ENCODE measurements at regions not wholly inside any gene's neighbourhood (a gene's known extent, or its start where the extent isn't known, plus 50 kb on each side); places are given as distances from the start of the nearest gene placed in this dataset.

- no peak for DNase-seq (ENCODE audit: low read depth)
- H3K4me3 ChIP-seq (ENCODE audit: low read depth, low read length) = no peak overlapping the region
- TF ChIP-seq, protein P1, sequence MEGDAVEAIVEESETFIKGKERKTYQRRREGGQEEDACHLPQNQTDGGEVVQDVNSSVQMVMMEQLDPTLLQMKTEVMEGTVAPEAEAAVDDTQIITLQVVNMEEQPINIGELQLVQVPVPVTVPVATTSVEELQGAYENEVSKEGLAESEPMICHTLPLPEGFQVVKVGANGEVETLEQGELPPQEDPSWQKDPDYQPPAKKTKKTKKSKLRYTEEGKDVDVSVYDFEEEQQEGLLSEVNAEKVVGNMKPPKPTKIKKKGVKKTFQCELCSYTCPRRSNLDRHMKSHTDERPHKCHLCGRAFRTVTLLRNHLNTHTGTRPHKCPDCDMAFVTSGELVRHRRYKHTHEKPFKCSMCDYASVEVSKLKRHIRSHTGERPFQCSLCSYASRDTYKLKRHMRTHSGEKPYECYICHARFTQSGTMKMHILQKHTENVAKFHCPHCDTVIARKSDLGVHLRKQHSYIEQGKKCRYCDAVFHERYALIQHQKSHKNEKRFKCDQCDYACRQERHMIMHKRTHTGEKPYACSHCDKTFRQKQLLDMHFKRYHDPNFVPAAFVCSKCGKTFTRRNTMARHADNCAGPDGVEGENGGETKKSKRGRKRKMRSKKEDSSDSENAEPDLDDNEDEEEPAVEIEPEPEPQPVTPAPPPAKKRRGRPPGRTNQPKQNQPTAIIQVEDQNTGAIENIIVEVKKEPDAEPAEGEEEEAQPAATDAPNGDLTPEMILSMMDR (IDR thresholded peaks at IDR 0.05; ENCODE audit: low read depth, low read length, missing control alignments) = no peak
Observed at GRCh38 chr1:5410652-5411051, 581.6 kb downstream of the NPHP4 start.

DNA sequence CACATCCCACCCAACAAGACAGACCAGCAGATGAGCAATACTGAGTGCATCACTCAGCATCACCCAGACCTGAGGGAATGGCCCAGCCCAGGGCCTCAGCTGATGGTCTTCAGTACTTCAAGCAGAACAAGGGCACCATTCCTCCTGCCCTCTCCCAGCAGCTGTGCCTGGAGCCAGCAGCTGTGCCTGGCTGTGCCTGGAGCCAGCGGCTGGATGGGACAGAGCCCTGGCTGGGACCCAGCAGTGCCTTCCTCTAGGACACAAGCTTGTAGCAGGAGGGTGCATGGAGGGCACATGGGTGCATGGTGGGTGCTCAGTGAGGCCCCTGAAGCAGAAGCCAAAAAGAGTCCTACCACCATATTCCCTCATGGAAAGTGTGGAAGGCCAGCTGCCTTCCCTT, 583.8 kb downstream of the NPHP4 start:
- no peak for DNase-seq (ENCODE audit: low read depth)
- H3K4me3 ChIP-seq (ENCODE audit: low read depth, low read length) = no peak overlapping the region
- TF ChIP-seq, protein P1 (IDR thresholded peaks at IDR 0.05; ENCODE audit: low read depth, low read length, missing control alignments) = no peak

- DNase-seq (ENCODE audit: low read depth) = no peak
- H3K4me3 ChIP-seq (ENCODE audit: low read depth, low read length) = no peak overlapping the region
- TF ChIP-seq, protein P1 (IDR thresholded peaks at IDR 0.05; ENCODE audit: low read depth, low read length, missing control alignments) = no peak
Observed at GRCh38 chr1:5405263-5405662, 587.0 kb downstream of the NPHP4 start.

DNA sequence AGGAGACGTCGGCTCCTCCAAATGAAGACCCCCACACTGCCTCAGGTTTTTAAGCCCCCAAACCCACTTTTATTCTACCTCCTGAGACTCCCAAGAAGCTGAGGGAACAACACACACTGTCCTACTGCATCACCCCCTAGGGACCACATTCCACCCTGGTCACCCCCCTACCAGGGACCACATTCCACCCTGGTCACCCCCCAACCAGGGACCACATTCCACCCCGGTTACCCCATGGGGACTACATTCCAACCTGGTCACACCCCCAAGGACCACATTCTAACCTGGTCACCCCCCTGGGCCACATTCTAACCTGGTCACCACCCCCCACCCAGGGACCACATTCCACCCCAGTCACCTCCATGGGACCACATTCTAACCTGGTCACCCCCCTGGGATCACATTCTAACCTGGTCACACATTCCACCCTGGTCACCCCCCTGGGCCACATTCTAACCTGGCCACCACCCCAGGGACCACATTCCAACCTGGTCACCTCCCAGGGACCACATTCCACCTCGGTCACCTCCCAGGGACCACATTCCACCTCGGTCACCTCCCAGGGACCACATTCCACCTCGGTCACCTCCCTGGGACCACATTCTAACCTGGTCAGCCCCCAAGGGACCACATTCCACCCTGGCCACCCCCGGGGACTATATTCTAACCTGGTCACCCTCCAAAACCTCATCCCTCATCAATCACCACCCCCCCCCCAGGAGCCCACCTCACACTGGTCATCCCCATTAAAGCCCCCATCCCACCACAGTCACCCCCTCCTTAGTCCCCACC, 587.6 kb downstream of the NPHP4 start:
- TF ChIP-seq, protein P1 (IDR thresholded peaks at IDR 0.05; ENCODE audit: low read depth, low read length, missing control alignments) = no peak
- no peak overlapping the region for H3K4me3 ChIP-seq (ENCODE audit: low read depth, low read length)
- DNase-seq (ENCODE audit: low read depth) = no peak

- no peak for DNase-seq (ENCODE audit: low read depth)
- no peak overlapping the region for H3K4me3 ChIP-seq (ENCODE audit: low read depth, low read length)
- TF ChIP-seq, protein P1 (IDR thresholded peaks at IDR 0.05; ENCODE audit: low read depth, low read length, missing control alignments) = no peak
Observed at GRCh38 chr1:5403935-5404334, 588.3 kb downstream of the NPHP4 start.

DNA sequence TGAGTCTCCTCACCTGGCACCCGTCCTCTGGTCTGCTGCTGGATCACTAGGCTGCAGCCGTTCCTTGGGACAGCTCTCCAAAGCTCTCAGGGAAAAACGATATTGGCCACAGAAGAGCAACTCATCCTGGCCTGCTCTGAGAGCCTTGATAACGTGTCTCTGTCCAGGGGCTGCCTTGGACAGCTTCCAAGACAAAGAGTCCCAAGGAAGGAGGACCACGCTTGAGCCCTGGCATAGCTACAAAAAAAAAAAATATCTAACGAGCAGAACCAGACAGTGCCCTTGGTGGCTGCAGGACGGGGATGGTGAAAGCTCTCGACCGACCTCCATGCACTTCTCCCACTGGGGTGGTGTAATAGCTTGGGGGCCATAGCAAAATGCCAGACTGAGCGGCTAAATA, 589.6 kb downstream of the NPHP4 start:
- H3K4me3 ChIP-seq (ENCODE audit: low read depth, low read length) = no peak overlapping the region
- TF ChIP-seq, protein P1 (IDR thresholded peaks at IDR 0.05; ENCODE audit: low read depth, low read length, missing control alignments) = no peak
- DNase-seq (ENCODE audit: low read depth) = no peak

- DNase-seq (ENCODE audit: low read depth) = no peak
- no peak overlapping the region for H3K4me3 ChIP-seq (ENCODE audit: low read depth, low read length)
- TF ChIP-seq, protein P1 (IDR thresholded peaks at IDR 0.05; ENCODE audit: low read depth, low read length, missing control alignments) = no peak
Observed at GRCh38 chr1:5399771-5400170, 592.5 kb downstream of the NPHP4 start.

Measured in GM12864 (cell line).